ENCODE measurements at regions not wholly inside any gene's neighbourhood (a gene's known extent, or its start where the extent isn't known, plus 50 kb on each side); places are given as distances from the start of the nearest gene placed in this dataset.

GRCh38 chr11:106161775-106162634 is 84.5 kb downstream of the AASDHPPT start:
- TF ChIP-seq, protein P1, sequence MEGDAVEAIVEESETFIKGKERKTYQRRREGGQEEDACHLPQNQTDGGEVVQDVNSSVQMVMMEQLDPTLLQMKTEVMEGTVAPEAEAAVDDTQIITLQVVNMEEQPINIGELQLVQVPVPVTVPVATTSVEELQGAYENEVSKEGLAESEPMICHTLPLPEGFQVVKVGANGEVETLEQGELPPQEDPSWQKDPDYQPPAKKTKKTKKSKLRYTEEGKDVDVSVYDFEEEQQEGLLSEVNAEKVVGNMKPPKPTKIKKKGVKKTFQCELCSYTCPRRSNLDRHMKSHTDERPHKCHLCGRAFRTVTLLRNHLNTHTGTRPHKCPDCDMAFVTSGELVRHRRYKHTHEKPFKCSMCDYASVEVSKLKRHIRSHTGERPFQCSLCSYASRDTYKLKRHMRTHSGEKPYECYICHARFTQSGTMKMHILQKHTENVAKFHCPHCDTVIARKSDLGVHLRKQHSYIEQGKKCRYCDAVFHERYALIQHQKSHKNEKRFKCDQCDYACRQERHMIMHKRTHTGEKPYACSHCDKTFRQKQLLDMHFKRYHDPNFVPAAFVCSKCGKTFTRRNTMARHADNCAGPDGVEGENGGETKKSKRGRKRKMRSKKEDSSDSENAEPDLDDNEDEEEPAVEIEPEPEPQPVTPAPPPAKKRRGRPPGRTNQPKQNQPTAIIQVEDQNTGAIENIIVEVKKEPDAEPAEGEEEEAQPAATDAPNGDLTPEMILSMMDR (IDR thresholded peaks at IDR 0.05; ENCODE audit: low read length) = no peak
- TF ChIP-seq EZH2 (IDR thresholded peaks at IDR 0.05; ENCODE audit: borderline replicate concordance, low read length) = no peak

DNA sequence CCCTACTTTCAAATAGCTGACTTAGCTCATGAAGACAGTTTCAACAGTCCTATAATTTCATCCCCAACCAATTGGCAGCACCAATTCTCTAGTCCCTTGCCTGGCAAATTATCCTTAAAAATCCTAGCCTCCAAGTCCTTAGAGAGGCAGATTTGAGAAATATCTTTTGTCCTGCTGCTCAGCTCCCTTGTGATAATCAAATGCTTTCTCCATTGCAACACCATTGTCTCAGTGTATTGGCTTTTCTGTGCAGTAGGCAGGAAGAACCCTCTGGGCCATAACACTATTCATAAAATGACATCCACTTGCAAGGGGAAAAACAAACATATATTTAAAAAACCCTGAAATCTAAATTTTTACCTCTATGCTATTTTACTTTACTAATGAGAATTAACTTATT is 89.6 kb downstream of the AASDHPPT start:
- no peaks in the 10 kb centered on the region for H3F3A ChIP-seq (ENCODE audit: insufficient read depth, low read length)
- H4K20me1 ChIP-seq (ENCODE audit: insufficient read depth, low read length) = no peaks in the 10 kb centered on the region
- H3K27me3 ChIP-seq (ENCODE audit: insufficient read depth, low read length) = no peaks in the 10 kb centered on the region
- H3K36me3 ChIP-seq (ENCODE audit: insufficient read depth, low read length) = no peaks in the 10 kb centered on the region
- TF ChIP-seq EZH2 (IDR thresholded peaks at IDR 0.05; ENCODE audit: borderline replicate concordance, low read length) = no peak
- TF ChIP-seq, protein P1 (IDR thresholded peaks at IDR 0.05; ENCODE audit: low read length) = no peak
- H3K9me2 ChIP-seq (ENCODE audit: low read depth, low read length) = no peaks in the 10 kb centered on the region
- H3K27ac ChIP-seq (ENCODE audit: low read depth, low read length, poor library complexity, severe bottlenecking) = no peak overlapping the region
- no peak overlapping the region for H2AFZ ChIP-seq (ENCODE audit: low read length)
- no peak overlapping the region for H3K9ac ChIP-seq (ENCODE audit: low read length)
- H3K4me2 ChIP-seq (ENCODE audit: low read length) = no peak overlapping the region
- no peak overlapping the region for H3K4me3 ChIP-seq (ENCODE audit: low read depth, low read length, poor library complexity, severe bottlenecking)
- H3K79me2 ChIP-seq (ENCODE audit: insufficient read depth, low read length) = no peaks in the 10 kb centered on the region
- H3K9me3 ChIP-seq (ENCODE audit: low read length) = no peaks in the 10 kb centered on the region
- H3K4me1 ChIP-seq (ENCODE audit: insufficient read depth, low read length, severe bottlenecking) = no peaks in the 10 kb centered on the region

More at GRCh38 chr11:106161775-106162634, 84.5 kb downstream of the AASDHPPT start:
- H3F3A ChIP-seq (ENCODE audit: insufficient read depth, low read length) = no peaks in the 10 kb centered on the region
- no peaks in the 10 kb centered on the region for H3K36me3 ChIP-seq (ENCODE audit: insufficient read depth, low read length)
- H3K4me2 ChIP-seq (ENCODE audit: low read length) = no peak overlapping the region
- no peaks in the 10 kb centered on the region for H3K27me3 ChIP-seq (ENCODE audit: insufficient read depth, low read length)
- no peaks in the 10 kb centered on the region for H3K4me1 ChIP-seq (ENCODE audit: insufficient read depth, low read length, severe bottlenecking)
- H3K9me2 ChIP-seq (ENCODE audit: low read depth, low read length) = no peaks in the 10 kb centered on the region
- no peaks in the 10 kb centered on the region for H3K79me2 ChIP-seq (ENCODE audit: insufficient read depth, low read length)
- H3K27ac ChIP-seq (ENCODE audit: low read depth, low read length, poor library complexity, severe bottlenecking) = no peak overlapping the region
- H3K9ac ChIP-seq (ENCODE audit: low read length) = no peak overlapping the region
- no peak overlapping the region for H2AFZ ChIP-seq (ENCODE audit: low read length)
- H3K9me3 ChIP-seq (ENCODE audit: low read length) = 0 out of 2 replicates have a peak, but pooled peaks cover 2% of the 10 kb centered on the region
- no peak overlapping the region for H3K4me3 ChIP-seq (ENCODE audit: low read depth, low read length, poor library complexity, severe bottlenecking)
- no peaks in the 10 kb centered on the region for H4K20me1 ChIP-seq (ENCODE audit: insufficient read depth, low read length)

DNA sequence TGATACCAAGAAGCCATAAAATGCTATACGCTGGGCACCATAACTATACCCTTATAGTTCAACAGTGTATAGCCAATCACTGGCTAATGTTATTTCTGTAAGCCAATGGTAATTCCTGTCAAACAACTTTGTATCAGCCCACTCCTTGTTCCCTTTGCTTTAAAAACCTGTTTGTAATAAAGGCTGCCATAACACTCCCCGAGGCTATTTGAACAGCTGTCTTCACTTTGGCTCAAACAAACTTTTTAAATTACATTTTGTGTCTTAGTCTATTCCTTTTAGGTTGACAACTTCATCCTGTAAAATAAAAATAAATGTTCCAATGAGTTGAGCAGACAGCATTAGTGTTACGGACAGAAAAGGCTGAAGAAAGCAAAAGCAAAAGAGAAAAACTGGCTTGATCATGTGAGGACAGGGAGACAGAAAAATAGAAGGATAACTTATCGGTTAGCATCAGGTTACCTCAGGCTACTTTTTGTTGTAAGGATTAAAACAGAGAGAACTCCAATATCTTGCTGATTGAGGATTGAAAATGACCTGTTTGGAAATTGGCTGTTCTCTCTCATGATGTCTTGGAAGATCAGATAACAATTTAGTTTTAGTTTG is 95.0 kb downstream of the AASDHPPT start:
- H3K27me3 ChIP-seq (ENCODE audit: insufficient read depth, low read length) = no peaks in the 10 kb centered on the region
- no peaks in the 10 kb centered on the region for H3K79me2 ChIP-seq (ENCODE audit: insufficient read depth, low read length)
- H3F3A ChIP-seq (ENCODE audit: insufficient read depth, low read length) = no peaks in the 10 kb centered on the region
- no peaks in the 10 kb centered on the region for H3K4me1 ChIP-seq (ENCODE audit: insufficient read depth, low read length, severe bottlenecking)
- H3K9ac ChIP-seq (ENCODE audit: low read length) = no peak overlapping the region
- H3K36me3 ChIP-seq (ENCODE audit: insufficient read depth, low read length) = no peaks in the 10 kb centered on the region
- H3K9me2 ChIP-seq (ENCODE audit: low read depth, low read length) = no peaks in the 10 kb centered on the region
- no peak overlapping the region for H3K27ac ChIP-seq (ENCODE audit: low read depth, low read length, poor library complexity, severe bottlenecking)
- no peaks in the 10 kb centered on the region for H4K20me1 ChIP-seq (ENCODE audit: insufficient read depth, low read length)
- H3K4me2 ChIP-seq (ENCODE audit: low read length) = no peak overlapping the region
- no peak overlapping the region for H3K4me3 ChIP-seq (ENCODE audit: low read depth, low read length, poor library complexity, severe bottlenecking)
- H3K9me3 ChIP-seq (ENCODE audit: low read length) = no peaks in the 10 kb centered on the region
- TF ChIP-seq, protein P1 (IDR thresholded peaks at IDR 0.05; ENCODE audit: low read length) = no peak
- no peak for TF ChIP-seq EZH2 (IDR thresholded peaks at IDR 0.05; ENCODE audit: borderline replicate concordance, low read length)
- H2AFZ ChIP-seq (ENCODE audit: low read length) = no peak overlapping the region
